NAMALWA (cell line): ENCODE measurements at regions not wholly inside any gene's neighbourhood (a gene's known extent, or its start where the extent isn't known, plus 50 kb on each side); places are given as distances from the start of the nearest gene placed in this dataset.

ENCODE experiments used
- DNase-seq: peaks from one replicate; pipeline ENCODE4 v3.0.0-alpha.2; 2015; ENCODE audit warnings: low spot score

DNA sequence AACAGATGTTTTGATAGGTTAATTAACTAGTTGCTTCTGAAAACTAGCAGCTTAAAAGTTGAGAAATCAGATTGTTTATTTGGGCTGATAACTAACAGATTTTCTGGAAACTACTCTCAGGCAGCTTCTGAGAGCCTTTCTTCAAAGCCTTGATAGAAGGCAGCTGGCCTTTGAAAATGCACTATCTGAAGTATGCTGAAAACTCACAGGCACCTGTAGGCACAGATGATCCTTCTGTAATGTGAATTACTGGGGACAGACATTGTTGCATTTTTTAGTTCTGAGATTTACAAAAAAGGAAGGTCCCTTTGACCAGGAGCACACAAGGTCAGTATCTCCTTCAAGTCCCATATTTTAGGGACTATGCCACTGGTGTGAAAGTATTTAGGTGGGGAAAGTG is 460.8 kb upstream of the CNTN5 start:
- DNase-seq = no peak

DNA sequence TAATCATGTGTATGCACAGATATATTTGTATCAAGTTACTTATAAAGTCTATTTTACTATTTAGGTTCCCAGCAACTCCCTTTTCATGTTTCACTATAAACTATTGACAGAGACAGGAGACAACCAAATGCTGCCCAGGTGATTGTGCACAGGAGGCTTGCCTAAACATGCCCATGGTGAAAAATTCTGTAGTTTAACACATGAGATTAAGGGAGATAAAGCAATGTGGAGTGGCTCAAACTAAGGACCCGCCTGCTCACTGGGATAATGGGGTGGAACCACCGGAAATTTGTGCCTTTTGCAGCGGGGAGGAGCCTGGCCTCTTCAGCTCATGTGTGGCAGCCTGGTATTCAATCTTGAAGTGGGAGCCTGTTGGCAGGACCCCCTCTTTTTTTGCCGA is 459.5 kb upstream of the CNTN5 start:
- DNase-seq = no peak

DNA sequence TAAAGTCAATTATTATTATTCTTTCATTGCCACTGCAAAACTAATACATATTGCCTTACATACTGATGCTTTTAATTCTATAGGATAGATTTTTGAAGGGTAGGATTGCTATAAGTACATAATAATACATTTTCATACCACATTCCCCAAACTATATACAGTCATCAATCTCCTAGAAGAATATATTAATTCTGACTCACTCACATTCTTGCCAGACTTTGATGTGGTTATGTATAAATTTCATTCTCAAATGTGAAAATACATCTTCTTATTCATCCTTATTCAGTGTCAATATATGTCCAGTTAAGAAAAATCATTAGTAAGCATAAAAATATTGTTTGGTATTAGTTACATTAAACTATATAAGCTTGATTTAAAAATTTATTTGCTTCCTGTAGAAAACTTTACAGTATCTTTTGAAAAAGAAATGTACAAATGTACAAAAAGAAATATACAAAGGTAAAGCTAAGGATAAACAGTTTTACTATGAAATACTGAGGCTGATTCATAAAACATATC is 458.8 kb upstream of the CNTN5 start:
- DNase-seq = no peak

DNA sequence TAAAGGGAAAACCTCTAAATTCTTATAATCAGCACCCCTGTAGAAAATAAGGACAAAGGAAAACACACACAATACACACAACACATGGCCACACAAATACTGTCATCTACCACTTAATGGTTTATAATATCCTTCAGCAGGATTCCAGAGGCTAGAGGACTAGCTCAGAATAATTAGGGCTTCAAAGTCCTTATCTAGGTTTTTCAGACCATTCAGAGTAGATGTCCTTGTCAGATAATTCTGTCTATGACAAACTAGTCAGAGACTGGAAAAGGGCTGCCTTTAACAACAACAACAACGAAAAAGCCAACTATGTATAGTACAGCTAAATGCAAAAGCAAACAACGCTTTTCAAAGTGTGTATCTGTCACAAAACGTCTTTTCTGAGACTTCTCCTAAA is 456.5 kb upstream of the CNTN5 start:
- DNase-seq = no peak

DNA sequence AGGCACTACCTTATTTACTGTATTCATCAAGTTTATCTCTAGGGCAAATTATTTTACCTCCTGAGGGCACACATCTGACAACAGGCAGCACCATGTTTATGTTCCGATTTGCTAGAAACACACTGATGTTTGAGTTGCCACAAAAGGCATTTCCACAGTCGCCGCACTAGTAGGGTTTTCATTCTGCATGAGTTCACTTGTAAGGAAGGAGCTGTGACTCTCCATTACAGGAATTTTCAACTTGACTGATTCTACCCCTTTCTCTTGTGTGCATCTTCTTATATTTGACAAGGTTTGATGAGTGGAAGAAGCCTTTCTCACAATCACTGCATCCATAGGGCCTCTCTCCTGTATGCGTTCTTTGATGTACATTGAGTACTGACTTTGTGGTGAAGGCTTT is 455.9 kb upstream of the CNTN5 start:
- DNase-seq = no peak

DNA sequence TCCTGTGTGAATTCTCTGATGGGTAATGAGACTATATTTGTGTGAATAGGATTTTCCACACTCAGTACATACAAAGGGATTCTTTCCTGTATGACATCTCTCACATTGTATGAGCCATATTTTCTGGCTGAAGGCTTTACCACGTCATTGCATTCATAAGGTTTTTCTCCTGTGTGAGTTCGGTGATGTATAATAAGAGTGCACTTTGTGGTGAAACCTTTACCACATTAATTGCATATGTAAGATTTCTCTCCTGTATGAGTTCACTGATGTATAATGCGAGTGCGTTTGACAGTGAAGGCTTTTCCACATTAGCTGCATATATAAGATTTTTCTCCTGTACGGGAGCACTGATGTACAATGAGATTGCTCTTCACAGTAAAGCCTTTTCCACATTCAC is 455.4 kb upstream of the CNTN5 start:
- no peak for DNase-seq

DNA sequence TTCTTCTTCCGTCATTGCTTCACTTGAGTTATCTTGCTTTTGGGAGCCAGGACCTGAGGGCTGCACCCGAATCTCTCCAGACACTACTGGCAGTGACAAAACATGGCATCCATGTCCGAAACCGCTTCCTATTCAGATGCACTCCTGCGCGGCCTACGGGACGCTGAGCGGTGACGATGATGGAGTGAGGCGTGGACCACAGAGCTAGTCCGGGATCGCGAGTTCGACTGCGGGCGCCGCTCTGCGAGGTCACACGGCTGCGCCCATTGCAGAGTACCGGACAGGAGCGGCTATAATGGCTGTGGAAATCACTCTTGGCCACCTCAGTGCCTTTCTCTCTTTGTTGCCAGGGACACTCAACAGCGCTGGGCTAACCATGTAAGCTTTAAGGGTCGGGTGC is 453.8 kb upstream of the CNTN5 start:
- DNase-seq = no peak

DNA sequence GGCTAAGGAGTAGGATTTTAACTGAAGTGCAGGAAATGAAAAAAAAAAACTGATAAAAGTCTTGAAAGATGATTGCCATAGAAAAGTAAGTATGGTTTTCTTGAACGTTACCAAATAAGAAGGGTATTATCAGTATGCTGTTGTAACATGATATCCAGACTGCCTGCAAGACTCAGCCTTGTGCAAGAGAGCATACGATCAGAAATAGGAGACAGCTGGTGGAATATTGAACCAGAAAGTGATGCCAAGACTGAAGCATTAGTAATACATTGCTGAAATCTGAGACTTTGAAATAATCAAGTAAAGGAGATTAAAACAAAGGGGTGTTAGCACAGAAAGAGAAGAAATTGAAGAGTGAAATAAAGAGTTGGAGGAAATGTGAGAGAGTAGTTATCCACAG is 452.7 kb upstream of the CNTN5 start:
- DNase-seq = no peak

DNA sequence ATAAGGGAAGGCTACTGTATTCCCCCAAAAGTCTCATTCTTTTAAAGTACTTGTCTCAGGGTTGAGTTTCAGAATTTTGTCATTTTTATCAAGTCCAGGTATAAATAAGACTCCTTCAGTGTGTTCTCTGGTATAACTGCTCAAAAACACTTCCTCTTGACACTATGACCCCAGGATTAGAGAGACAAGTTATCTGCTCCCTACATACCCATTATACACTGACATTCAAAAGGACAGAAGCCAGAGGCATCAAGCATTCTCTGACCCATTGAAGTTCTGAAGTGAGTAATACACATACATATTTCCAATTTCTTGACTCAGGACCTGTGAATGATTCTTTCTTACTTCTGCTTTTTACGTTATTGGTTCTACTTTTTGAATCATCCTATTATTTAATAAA is 447.8 kb upstream of the CNTN5 start:
- DNase-seq = no peak

DNA sequence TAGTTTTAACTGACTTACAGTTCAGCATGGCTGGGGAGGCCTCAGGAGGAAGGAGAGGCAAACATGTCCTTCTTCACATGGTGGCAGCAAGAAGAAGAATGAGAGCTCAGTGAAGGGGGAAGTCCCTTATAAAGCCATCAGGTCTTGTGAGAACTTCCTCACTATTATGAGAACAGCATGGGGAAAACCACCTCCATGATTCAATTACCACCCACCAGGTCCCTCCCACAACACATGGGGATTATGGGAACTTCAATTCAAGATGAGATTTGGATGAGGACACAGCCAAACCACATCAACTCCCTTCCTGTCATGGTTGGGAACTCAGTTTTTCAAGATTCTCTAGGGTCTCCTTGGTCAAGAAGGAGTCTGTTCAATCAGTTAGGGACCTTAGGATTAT is 432.9 kb upstream of the CNTN5 start:
- no peak for DNase-seq

DNA sequence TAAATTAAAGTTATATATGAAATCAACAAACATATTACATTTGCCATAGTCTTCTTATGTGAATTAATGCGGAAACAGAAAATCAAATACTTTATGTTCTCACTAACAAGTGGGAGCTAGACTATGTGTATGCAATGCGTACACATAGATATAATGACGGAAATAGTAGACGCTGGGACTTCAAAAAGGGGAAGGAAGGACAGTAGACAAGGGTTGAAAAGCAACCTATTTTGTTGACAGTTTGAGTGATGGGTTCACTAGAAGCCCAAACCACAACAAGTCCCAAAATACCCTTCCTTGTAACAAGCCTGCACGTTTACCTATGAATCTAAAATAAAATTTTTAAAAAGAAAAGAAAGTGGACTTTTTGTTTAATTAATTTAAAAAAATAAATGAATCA is 430.8 kb upstream of the CNTN5 start:
- DNase-seq = no peak

DNA sequence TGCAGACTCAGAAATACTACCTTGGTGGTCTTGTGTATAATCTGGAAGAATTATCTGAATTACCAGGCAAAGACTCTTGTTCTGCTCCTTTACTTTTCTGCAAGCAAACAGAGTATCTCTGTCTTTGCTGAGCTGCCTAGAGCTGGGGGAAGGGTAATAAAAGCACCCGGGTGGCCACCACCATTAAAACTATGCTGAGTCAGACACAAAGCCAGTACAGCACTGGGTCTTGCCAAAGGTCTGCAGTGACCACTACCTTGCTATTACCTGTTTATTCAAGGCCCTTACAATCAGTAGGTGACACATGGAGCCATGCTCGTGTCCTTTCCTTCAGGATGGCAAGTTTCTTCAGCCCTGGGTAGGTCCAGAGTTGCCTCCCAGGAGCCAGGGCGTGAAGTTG is 420.6 kb upstream of the CNTN5 start:
- no peak for DNase-seq

DNA sequence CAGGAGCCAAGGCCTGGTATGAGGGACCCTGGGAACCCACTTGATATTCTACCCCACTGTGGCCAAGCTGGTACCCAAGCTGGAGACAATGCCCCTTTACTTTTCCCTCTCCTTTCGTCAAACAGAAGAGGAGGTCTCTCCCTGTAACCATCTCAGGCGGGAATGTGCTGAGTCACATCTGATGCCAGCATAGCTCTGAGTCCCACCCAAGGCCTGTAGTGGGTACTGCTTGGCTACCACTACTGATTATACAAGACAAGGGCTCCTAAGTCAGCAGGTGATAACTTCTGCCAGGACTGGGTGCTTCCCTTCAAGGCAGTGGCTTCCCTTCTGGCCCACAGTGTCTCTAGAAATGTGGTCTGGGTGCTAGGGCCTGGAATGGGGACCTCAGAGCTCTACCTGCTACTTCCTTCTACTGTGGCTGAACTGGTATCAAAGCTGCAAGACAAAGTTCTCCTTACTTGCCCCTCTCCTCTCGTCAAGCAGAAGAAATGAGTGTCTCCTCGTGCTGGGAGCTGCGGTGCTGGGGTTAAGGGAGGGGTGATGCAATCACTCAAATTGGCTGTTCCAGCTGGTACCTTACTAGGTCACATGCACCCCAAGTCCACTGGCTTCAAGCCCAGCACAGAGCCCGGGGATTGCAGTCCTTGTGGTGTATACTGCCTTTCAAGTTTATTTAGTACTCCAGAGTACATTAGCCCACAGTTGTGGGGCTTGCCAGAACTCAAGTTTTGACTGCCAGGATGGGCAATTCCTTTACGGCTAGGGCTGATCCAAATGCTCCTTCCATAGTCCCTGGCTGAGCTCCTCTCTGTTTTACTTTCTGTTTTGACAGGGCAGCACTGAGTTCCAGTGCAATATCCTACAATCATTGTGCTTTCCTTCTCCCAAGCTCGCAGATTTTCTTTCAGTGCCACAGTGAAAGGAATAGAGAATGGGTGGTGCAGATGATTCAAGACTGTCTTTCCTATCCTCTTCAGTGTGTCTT is 419.7 kb upstream of the CNTN5 start:
- no peak for DNase-seq

DNA sequence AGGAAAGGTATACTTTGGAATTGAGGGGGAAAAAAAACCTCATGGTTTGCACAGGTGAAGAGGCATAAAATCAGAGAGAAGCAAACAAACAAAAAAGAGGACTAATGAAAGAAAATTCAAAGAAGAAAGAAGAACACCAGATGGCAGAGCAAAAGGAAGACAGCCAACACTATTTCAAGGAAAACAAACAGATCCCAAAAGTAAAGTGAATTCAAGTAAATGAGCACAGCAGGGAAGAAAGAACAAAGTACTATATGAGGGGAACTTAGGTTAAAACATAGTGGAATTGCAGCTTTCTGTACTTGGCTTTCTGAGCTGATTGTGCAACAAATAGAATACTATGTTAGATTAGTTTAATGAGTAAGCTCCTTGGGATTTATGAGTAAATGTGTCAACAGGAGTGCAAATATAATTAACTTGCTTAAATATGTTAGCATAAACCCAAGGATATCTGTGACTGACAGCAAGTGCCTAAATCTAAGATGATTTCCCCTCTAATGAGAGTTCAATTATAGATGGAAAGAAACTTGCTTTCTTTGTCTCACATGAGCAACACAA is 404.6 kb upstream of the CNTN5 start:
- DNase-seq = no peak

DNA sequence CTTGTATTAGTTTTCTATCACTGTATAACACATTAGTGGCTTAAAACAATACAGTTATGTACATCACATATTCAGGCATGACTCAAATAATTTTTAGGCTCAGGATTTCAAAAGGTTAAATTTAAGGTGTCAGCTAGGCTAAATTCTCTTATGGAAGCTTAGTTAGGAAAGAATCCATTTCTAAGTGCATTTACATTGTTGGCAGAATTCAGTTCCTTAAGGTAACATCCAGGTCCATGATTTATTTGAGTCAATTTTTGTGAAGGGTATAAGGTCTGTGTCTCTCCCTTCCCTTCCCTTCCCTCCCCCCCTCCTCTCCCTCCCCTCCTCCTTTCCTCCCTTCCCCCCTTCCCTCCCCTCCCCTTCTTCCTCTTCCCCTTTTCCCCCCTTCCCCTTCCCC is 399.0 kb upstream of the CNTN5 start:
- DNase-seq = no peak

DNA sequence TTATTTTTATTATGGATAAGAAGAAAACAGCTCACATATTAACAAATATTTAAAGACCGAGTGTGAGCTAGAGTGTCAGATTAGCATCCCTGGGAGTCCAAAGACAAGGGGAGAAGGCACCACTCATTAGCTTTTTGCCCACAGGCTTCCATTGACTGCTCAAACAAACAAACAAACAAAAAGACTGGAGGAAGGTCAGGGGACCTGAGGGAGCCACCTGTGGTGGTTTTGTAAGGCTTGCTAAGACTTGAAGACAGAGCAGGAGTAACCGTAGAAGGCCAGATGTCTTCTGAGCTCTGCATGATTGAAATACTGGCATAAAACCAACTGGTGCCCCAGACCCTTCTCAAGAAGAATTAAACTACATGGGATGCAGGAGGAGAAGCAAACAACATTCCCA is 395.2 kb upstream of the CNTN5 start:
- no peak for DNase-seq

DNA sequence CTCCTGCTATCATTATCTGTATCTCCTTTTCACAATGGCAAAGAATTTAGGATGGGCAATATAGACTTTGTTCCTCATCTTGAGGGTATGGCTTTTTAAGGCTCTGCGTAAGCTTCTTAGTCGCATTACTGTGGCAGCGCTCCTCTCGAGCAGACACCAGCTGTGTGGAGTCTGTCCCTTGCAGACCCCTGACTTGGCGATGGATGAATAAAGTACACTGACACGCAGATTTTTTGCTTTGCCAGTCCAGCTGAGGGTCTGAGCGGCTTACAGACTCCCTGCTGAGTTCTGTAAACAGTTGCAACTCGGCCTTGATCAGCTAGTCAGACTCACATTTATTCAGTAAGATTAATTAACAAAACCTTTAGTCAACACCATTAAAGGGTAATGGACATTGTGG is 390.0 kb upstream of the CNTN5 start:
- no peak for DNase-seq

DNA sequence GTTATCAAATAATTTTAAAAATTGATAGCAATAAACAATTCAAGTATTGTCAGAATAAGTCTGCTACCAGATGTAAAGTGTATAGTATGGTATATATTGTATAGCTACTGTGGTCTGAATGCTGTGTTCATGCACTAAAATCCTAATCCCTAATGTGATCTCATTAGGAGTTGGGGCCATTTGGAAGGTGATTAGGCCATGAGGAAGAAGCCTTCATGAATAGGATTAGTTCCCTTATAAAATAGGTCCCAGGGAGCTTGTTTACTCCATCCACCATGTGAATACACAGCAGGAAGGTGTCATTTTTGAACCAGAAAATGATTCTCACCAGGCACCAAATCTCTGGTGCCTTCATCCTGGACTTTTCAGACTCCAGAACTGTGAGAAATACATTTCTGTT is 363.0 kb upstream of the CNTN5 start:
- no peak for DNase-seq

DNA sequence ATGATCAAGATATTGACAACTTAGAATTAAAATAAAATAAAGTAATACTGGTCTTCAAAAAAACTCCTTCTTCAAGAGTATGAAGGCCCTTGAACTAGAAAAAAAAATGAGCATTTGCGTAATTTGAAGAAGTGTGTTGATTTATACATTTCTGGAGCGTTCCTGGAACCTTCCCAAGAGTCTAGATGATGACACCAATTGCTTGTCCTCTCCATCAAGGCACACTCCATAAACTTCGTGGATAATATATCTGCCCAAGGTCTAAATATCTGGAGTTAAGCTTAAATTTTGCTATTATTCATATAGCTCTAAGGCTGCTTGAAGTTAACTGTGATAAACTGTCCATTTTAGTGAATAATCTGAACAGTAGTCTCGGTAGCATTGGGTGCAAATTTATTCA is 361.3 kb upstream of the CNTN5 start:
- no peak for DNase-seq

DNA sequence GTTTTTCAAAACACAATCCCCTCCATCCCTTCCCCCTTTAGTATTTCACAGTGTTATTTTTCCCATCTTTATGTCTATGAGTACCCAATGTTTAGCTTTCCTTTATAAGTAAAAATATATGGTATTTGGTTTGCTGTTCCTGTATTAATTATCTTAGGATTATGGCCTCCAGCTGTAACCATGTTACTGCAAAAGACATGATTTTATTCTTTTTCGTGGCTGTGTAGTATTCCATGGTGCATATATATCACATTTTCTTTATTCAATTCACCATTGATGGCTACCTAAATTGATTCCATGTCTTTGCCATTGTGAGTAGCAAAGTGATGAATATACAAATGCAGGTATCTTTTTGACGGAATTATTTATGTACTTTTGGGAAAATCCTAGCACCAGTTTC is 346.4 kb upstream of the CNTN5 start:
- DNase-seq = no peak

DNA sequence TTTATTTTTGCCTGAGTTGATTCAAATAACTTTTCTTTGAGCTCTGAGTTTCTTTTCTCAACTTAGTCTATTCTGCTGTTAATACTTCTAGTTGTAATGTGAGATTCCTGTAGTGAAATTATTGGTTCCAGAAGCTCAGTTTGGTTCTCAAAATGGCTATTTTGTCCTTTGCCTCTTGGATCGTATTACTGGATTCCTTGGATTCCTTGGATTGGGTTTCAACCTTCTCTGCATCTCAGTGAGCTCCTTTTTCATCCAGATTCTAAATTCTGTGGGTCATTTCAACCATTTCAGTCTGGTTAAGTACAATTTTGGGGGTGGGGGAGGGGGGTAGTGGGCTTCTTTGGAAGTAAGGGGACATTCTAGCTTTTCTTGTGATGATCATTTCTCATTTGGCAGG is 341.1 kb upstream of the CNTN5 start:
- DNase-seq = no peak

DNA sequence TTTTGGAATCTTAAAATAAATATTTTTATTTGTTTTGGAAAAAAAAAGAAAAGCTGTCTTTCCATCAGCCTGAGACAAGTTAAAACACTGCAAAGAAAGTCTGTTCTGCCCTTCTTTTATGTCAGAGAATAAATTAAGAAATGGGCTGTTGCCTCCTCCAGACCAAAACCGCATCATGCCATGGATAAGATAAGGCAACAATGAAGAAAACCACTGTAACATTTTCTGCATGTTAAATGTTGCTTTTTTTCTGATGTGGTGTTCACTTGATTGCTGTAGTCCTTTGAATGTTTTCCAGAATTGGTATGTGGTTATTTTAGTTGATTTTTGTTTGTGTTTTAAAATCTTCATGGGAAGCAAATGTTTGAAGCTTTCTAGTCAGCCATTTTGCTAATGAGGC is 319.2 kb upstream of the CNTN5 start:
- no peak for DNase-seq

DNA sequence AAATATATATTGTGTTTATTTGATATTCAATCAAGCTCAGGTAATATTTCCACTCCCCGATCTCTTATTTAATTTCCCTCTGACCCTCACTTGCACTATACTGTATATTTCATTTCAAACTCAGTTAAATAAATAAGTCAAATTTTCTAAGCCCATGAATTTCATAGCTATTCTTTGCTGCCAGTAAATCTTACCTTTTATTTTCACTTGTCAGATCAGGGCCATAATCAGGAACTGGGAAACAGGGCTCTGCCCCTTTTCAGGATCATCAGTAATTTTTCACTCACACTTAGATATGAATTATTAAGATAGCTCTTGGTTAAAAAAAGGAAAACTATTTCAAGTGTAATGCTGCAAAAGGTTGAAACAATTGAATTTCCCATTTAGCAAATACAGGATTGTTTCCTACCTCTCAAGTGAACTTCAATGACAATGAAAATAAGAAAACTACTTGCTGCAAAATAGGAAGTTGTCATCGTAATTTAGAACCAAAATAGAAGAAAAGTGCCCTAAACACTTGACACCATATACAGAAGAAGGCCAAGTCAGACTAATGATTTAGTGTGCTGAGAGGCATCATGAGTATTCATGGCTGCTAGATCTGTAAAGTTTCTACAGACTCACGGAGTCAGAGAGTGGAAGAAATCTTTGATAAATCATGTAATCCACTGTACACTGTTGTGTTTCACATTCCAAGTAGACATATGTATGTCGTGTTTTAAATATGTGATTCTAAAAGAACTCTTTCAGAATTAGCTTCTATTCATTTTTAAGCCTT is 316.8 kb upstream of the CNTN5 start:
- DNase-seq = no peak
